Keratinocyte (primary cell): ENCODE measurements at regions not wholly inside any gene's neighbourhood (a gene's known extent, or its start where the extent isn't known, plus 50 kb on each side); places are given as distances from the start of the nearest gene placed in this dataset.

Source experiments
- EZH2 ChIP-seq: IDR thresholded peaks from one replicate; pipeline ENCODE4 v1.6.1; 2012; ENCODE audit warnings: inconsistent platforms, mild to moderate bottlenecking, low read length, moderate library complexity
- TF ChIP-seq, protein P1 (sequence below), 3 experiments: IDR thresholded peaks in 1 of 3; conservative IDR thresholded peaks in 1 of 3; optimal IDR thresholded peaks in 1 of 3; 2 replicates in 2 of 3; 3 replicates in 1 of 3; pipeline versions ENCODE3 to v1.5.1; 2011; ENCODE audit warnings: low read length in 3 of 3, mild to moderate bottlenecking in 3 of 3, moderate library complexity in 2 of 3, control low read depth in 1 of 3, inconsistent platforms in 1 of 3; ENCODE audit not compliant: insufficient read depth in 2 of 3; ENCODE audit errors: extremely low read depth in 1 of 3

DNA sequence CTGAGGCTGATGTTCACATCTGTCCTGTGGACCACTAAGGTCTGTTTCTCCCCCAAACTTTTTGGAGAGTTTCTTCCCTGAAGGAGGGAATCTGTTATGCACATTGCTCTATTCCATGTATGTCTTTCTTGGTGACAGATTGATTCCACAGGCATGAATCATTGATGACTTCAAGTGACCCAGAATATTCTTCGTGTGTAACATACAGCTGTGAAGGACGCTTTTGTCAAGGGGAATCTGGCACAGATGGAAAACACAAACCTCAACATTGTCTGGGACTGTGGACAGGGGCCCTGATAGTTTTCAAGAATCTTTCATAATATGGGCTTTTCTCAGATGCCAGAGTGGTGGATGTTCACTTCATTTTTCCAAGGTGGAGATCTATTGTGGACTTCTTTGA, 223.1 kb upstream of the MAF start:
- TF ChIP-seq, protein P1, sequence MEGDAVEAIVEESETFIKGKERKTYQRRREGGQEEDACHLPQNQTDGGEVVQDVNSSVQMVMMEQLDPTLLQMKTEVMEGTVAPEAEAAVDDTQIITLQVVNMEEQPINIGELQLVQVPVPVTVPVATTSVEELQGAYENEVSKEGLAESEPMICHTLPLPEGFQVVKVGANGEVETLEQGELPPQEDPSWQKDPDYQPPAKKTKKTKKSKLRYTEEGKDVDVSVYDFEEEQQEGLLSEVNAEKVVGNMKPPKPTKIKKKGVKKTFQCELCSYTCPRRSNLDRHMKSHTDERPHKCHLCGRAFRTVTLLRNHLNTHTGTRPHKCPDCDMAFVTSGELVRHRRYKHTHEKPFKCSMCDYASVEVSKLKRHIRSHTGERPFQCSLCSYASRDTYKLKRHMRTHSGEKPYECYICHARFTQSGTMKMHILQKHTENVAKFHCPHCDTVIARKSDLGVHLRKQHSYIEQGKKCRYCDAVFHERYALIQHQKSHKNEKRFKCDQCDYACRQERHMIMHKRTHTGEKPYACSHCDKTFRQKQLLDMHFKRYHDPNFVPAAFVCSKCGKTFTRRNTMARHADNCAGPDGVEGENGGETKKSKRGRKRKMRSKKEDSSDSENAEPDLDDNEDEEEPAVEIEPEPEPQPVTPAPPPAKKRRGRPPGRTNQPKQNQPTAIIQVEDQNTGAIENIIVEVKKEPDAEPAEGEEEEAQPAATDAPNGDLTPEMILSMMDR (optimal IDR thresholded peaks at IDR 0.05 in 1 of 3, IDR thresholded peaks at IDR 0.05 in 1 of 3, conservative IDR thresholded peaks at IDR 0.05 in 1 of 3; ENCODE audit: extremely low read depth in 1 of 3, insufficient read depth in 2 of 3, low read length in 3 of 3) = no peak
- no peak for TF ChIP-seq EZH2
